H1 (cell line): ENCODE measurements at regions not wholly inside any gene's neighbourhood (a gene's known extent, or its start where the extent isn't known, plus 50 kb on each side); places are given as distances from the start of the nearest gene placed in this dataset.

Source experiments
- RBBP5 ChIP-seq: IDR thresholded peaks from 2 replicates; pipeline ENCODE4 v1.7.1; 2012; ENCODE audit warnings: low read depth, mild to moderate bottlenecking, inconsistent platforms, low read length, moderate library complexity, borderline replicate concordance
- SIRT6 ChIP-seq: IDR thresholded peaks from one replicate; pipeline ENCODE4 v1.7.1; 2012; ENCODE audit warnings: low read length, inconsistent platforms

DNA sequence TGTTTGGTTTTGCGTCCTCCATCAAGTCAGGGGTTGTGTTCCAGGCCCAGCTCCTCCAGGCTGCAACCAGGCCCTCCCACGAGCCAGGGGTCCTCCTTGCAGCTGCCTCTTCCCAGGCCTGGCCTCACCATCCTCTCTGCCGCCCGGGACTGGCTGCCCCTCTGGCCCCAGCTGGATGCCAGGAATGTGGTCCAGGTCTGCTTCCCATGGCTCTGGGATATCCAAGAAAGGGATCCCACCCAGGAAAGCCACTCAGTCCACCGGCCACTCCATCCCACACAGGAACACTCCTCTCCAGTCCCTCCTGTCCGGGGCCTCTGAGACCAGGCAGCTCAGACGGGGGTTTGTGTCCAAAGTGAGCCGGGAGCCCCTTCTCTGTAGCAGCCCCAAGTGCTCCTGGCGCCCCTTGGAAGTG is 336.4 kb downstream of the BRD1 start (continued):
- TF ChIP-seq SIRT6 (no peak), RBBP5 (no peak)
